SJCRH30 (cell line): ENCODE measurements at regions not wholly inside any gene's neighbourhood (a gene's known extent, or its start where the extent isn't known, plus 50 kb on each side); places are given as distances from the start of the nearest gene placed in this dataset.

Experiments
- DNase-seq, 2 experiments: peaks; one replicate each; pipeline ENCODE4 v3.0.0-alpha.2; 2015 to 2020
- H3K27ac ChIP-seq: fragments of 250-450 bp; sonication (Bioruptor Pico); 2 replicates; pipeline ENCODE4 v1.5.1; 2020; ENCODE audit warnings: mild to moderate bottlenecking, moderate library complexity
- H3K27me3 ChIP-seq: fragments of 250-450 bp; sonication (Bioruptor Pico); 2 replicates; pipeline ENCODE4 v1.5.1; 2020; ENCODE audit warnings: mild to moderate bottlenecking, moderate library complexity
- H3K36me3 ChIP-seq: fragments of 250-450 bp; sonication (Bioruptor Pico); 2 replicates; pipeline ENCODE4 v1.5.1; 2020; ENCODE audit warnings: mild to moderate bottlenecking, moderate library complexity
- H3K4me1 ChIP-seq: fragments of 250-450 bp; sonication (Bioruptor Pico); 2 replicates; pipeline ENCODE4 v1.5.1; 2020; ENCODE audit warnings: mild to moderate bottlenecking, moderate library complexity
- H3K4me3 ChIP-seq: fragments of 250-450 bp; sonication (Bioruptor Pico); 2 replicates; pipeline ENCODE4 v1.5.1; 2020; ENCODE audit warnings: mild to moderate bottlenecking, moderate library complexity
- H3K9me3 ChIP-seq: fragments of 250-450 bp; sonication (Bioruptor Pico); replicated peaks from 2 replicates; pipeline ENCODE4 v1.5.1; 2020; ENCODE audit warnings: mild to moderate bottlenecking, moderate library complexity

DNA sequence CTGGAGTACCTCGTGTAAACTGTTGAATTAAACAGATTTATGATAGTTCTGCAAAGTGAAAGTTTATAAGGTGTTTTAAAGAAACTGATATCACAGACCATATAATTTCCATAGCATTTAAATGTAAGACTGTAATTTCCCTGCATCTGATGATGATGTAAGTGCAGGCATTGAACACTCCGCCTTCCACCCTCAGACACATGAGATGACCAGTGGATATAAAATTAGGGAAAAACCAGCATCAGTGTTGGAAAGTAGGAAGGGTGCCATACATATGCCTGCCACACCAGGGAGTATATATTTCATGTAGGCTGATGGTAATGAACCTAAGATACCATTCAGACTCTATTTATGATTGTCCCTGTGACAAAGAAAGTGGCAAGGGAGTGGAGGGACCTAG is 519.2 kb downstream of the ACTL7B start:
- H3K4me3 ChIP-seq: no peak overlapping the region
- no peaks in the 10 kb centered on the region for H3K9me3 ChIP-seq
- H3K4me1 ChIP-seq: no peaks in the 10 kb centered on the region
- no peak for DNase-seq
- H3K27me3 ChIP-seq: no peaks in the 10 kb centered on the region; the same call in 1 of the 2 replicates
- no peaks in the 10 kb centered on the region for H3K36me3 ChIP-seq
- no peak overlapping the region for H3K27ac ChIP-seq

DNA sequence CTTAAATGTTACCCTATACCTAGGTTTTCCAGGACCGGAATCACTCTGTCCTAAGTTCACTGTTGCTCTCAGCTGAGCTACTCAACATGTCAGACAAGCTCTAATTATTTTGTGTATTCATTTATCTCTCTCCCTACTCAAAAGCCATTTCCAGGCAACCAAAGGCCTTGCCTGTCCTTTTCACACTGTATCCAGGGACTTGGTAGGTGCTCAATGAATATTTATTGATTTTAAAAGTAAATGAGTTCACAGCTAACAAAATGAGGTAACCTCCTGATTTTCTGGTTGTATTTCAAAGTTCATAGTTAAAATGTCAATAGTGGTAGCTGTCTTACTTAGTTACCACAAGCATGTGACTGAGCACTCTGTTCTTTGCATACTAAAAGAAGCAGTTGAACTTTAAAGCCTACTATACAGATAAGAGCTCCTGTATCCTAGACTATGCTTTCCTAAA is 522.2 kb downstream of the ACTL7B start:
- no peak for DNase-seq
- Histone ChIP-seq H3K27me3 (no peaks in the 10 kb centered on the region), H3K27ac (no peak overlapping the region), H3K9me3 (no peaks in the 10 kb centered on the region), H3K4me1 (no peaks in the 10 kb centered on the region), H3K4me3 (no peak overlapping the region), H3K36me3 (no peaks in the 10 kb centered on the region)

DNA sequence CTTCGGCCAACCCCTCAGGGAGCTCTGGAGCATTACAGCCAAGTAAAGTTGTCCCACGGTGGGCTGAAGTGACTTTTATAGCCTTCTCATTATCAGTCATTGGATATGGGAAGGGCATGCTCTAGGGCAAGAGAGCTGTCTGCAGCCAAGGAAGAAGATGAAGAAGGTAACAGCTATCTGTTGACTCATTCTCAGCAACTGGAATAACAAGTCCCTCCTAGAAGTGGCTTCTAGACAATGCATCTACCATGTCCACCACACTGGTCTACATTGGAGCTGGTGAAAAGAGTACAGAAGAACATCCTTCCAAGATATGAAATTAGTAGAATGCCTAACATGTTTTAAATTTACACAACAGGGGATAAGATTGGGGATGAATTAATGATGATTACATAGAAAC is 524.2 kb downstream of the ACTL7B start:
- no peaks in the 10 kb centered on the region for H3K9me3 ChIP-seq
- DNase-seq: no peak
- no peaks in the 10 kb centered on the region for H3K4me1 ChIP-seq
- no peaks in the 10 kb centered on the region for H3K36me3 ChIP-seq
- H3K27me3 ChIP-seq: no peaks in the 10 kb centered on the region
- no peak overlapping the region for H3K27ac ChIP-seq
- no peak overlapping the region for H3K4me3 ChIP-seq

DNA sequence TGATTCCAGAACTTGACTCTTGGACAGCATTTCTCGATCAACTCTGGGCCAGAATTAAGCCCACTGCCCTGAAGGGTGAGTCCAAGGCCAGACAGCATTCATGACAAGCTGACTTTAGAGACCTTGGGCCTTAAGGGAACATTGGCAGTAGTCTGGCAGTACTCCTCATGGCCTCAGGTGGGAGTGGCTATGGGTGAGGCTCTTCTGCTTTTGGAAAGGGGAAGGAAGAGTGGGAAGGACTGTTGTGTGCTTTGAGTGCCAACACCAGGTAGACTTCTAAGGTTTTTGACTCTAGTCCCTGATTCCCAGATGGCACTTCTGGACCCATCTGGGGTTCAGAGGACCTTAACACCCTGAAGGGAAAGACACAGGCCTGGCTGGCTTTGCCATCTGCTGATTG is 530.4 kb downstream of the ACTL7B start:
- H3K4me3 ChIP-seq: no peak overlapping the region
- H3K4me1 ChIP-seq: no peaks in the 10 kb centered on the region
- DNase-seq: no peak
- no peak overlapping the region for H3K27ac ChIP-seq
- no peaks in the 10 kb centered on the region for H3K36me3 ChIP-seq
- no peaks in the 10 kb centered on the region; the same call in 1 of the 2 replicates for H3K9me3 ChIP-seq
- H3K27me3 ChIP-seq: no peaks in the 10 kb centered on the region; the same call in 1 of the 2 replicates

DNA sequence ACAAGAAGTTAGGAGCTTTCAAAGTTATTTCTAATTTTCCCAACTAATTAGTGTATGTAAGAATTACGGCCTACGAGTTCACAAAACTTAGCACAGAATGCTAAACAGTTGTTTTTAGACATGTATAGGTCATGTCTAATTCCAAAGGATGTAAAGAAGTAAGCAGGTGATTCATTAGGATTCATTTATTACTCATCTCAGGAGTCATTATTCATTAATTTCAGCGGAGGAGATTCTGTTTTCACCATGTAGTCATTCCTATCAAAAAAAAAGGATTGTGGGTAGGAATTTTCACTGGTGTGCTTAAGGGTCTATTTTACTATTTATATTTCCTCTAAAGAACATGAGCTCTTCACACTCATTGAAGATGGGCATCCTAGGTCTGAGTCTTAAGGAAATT is 532.2 kb downstream of the ACTL7B start:
- Histone ChIP-seq H3K27me3 (no peaks in the 10 kb centered on the region; the same call in 1 of the 2 replicates), H3K4me3 (no peak overlapping the region), H3K27ac (no peak overlapping the region), H3K4me1 (no peaks in the 10 kb centered on the region), H3K36me3 (no peaks in the 10 kb centered on the region), H3K9me3 (no peaks in the 10 kb centered on the region; the same call in 1 of the 2 replicates)
- DNase-seq: no peak

DNA sequence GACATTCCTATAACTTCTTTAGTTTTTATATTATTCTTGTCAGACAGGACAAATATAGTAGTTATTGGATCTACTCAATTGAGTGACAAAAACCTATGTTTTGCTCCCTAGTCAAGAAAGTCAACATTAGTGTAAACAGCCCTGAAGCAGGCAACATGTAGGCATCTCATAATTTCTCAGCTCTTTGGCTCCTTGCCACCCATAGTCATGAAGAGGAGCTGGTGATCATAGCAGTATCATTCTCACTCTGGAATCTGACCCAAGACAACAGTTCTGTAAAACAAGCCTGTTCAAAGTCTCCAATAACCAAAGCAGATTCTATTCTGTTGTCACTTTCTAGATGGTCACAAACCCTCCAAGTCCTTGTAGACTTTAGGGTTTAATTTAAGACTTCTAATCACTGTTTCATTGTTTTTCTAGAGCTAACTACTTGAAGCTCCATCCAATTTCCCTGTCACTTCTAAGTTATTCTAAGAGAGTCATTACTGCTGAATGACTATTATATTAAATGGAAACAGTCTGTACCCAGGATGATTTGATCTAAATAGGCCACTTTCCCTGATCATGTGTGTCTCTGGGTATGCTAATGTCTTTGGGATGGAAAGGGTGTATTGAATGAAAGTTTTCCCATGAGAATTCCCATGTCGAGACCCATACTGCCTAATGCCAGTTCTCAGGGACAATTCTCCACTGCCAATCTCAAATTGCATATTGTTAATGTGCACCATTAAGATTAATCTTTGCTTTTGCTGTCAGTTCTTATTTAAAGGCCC is 533.3 kb downstream of the ACTL7B start:
- no peak overlapping the region for H3K27ac ChIP-seq
- H3K27me3 ChIP-seq: no peaks in the 10 kb centered on the region; the same call in 1 of the 2 replicates
- no peak for DNase-seq
- H3K4me1 ChIP-seq: no peaks in the 10 kb centered on the region
- H3K36me3 ChIP-seq: no peaks in the 10 kb centered on the region
- no peak overlapping the region for H3K4me3 ChIP-seq
- H3K9me3 ChIP-seq: no peaks in the 10 kb centered on the region; the same call in 1 of the 2 replicates

DNA sequence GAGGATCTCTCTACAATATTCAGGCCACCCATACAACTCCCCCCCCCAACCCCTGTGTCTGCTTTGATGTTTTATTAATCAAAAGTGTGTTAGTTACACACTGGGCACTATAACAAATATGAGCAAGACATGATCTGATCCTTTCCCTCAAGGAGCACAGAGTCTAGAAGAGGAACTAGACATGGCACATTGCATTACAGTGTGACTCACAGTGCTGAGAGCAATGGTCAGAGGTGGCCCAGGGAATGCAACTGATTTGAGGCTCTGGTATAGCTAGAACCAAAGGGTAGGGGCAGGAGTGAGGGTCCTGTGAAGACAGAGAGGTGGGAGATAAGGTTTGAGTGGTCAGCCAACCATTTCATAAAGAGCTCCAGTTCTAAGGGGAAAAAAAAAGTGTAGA is 539.2 kb downstream of the ACTL7B start:
- Histone ChIP-seq H3K27me3 (no peaks in the 10 kb centered on the region; the same call in 1 of the 2 replicates), H3K4me3 (no peak overlapping the region), H3K27ac (no peak overlapping the region), H3K4me1 (no peaks in the 10 kb centered on the region), H3K9me3 (no peaks in the 10 kb centered on the region; the same call in 1 of the 2 replicates), H3K36me3 (no peaks in the 10 kb centered on the region)
- no peak for DNase-seq

DNA sequence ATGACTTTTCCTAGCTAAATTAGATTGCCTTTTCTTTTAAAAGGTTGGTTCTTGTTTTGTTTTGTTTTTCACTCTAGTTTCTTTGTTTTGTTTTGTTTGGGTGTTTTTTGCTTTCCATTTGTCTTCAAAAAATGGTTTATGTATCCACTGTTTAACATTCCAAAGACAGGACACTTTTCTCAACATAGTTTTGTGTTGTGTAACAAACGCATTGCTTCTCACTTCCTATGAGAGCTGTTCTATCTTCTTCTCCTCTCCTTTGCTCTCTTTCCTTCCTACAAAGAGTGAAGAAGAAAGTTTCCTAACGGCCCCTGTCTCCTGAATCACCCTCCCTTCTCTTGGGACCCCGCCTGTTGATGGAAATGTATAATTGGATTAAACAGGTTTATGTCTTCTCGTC is 539.7 kb downstream of the ACTL7B start:
- no peak for DNase-seq
- no peaks in the 10 kb centered on the region for H3K27me3 ChIP-seq
- H3K9me3 ChIP-seq: no peaks in the 10 kb centered on the region
- no peak overlapping the region for H3K4me3 ChIP-seq
- no peak overlapping the region for H3K27ac ChIP-seq
- no peaks in the 10 kb centered on the region for H3K4me1 ChIP-seq
- no peaks in the 10 kb centered on the region for H3K36me3 ChIP-seq

DNA sequence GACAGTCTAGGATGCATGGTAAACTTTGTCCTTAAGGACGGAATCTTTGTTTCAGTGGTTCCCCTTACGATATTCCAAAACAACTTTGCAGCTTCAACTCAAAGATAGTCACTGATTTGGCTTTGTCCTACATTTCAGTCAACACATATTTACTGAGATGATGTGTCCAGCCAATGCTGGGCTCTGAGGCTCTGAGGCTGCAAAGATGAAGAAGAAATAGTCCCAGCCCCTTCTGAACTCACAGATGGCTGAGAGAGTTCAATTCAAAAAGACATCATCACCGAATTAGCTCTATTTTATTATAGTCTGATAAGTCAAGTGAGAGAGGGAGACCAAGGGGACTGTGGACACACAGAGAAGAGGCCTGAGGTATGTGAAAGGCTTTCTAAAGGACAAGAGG is 544.0 kb downstream of the ACTL7B start:
- no peak overlapping the region for H3K27ac ChIP-seq
- H3K36me3 ChIP-seq: no peaks in the 10 kb centered on the region
- no peaks in the 10 kb centered on the region for H3K27me3 ChIP-seq
- no peaks in the 10 kb centered on the region for H3K4me1 ChIP-seq
- no peaks in the 10 kb centered on the region for H3K9me3 ChIP-seq
- no peak overlapping the region for H3K4me3 ChIP-seq
- DNase-seq: no peak

DNA sequence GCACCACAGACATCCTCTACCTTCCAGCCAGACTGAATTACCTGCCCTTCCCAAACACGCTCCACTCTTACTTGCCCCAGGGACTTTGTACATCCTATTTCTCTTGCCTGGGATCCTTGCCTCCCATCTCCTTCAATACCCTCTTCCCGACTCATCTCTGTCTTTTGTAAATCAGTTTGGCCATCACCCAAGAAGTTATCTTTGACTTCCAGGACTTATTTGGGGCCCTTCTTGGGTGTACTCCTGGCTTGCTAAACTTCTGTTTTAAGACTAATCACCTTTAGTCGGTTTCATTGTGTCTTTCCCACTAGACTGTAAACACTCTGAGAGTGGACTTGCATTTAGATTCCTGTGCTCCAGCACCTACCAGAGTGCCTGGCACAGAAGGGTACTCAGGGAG is 545.6 kb downstream of the ACTL7B start:
- no peaks in the 10 kb centered on the region for H3K9me3 ChIP-seq
- no peak overlapping the region for H3K4me3 ChIP-seq
- no peaks in the 10 kb centered on the region for H3K4me1 ChIP-seq
- no peaks in the 10 kb centered on the region for H3K36me3 ChIP-seq
- no peaks in the 10 kb centered on the region for H3K27me3 ChIP-seq
- no peak overlapping the region for H3K27ac ChIP-seq
- no peak for DNase-seq

DNA sequence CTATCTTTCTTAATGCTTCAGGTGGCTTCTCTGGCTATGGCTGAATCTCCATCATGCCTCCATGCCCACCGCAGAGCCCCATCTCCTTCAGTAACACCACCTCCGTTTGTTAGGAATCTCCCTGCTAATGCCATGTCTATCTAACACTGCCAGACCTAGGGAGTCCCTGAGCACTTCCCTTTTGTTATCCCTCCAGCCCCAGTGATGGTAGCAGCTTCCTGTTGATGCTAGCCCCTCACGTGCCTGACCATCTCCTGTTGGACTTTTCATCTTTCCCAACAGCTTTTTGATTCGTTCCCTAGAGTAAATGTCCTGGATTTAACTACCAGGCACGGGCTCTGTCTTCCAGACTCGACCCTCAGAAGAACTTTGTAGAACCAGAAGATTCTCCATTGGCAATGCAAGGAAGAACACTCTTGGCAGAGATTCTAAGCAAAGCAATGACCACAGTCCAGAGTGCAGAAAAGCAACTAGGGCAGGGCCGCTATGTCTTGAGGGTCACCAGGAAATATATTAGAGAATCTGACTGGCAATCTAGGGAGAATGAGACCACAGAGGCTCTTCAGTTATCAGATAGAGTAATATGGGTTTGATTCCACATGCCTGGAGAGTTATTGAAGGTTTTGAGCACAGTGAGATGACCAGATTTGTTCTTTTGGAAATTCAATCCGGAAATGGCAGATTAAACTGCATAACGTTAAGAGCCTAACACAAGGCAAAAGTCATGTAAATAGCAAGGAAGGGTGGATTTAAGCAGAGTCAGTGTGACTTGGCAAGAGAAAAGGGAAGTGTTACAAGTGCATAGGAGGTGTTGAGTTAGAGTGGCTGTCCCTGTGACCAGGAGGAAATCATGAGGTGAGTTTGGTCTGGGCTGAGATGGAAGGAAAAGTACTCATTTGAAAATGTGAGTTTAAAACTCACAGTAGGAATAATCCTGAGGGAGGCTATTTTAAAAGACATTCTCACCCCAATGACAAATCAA is 555.2 kb downstream of the ACTL7B start:
- no peak overlapping the region for H3K27ac ChIP-seq
- H3K4me3 ChIP-seq: no peak overlapping the region
- no peak for DNase-seq
- H3K4me1 ChIP-seq: no peaks in the 10 kb centered on the region
- H3K27me3 ChIP-seq: no peaks in the 10 kb centered on the region
- no peaks in the 10 kb centered on the region for H3K36me3 ChIP-seq
- no peaks in the 10 kb centered on the region for H3K9me3 ChIP-seq

DNA sequence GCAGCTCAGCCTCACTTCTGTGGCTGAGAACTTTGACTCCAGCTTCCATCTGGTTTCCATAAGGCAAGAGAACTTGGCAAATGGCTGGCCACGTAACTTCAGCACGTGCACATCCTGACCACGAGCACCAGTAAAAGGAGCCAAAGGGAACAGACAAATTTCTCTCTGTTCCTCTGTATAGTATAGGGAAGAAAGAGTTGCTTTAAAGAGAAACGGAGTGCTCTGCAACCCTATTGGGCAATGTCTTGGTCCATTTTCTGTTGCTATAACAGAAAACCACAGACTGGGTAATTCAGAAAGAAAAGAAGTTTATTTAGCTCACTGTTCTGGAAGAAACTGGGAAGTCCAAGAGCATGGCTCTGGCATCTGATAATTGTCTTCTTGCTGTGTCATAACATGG is 558.7 kb downstream of the ACTL7B start:
- H3K9me3 ChIP-seq: no peaks in the 10 kb centered on the region
- no peak overlapping the region for H3K27ac ChIP-seq
- no peaks in the 10 kb centered on the region for H3K27me3 ChIP-seq
- no peaks in the 10 kb centered on the region for H3K36me3 ChIP-seq
- no peak for DNase-seq
- H3K4me3 ChIP-seq: no peak overlapping the region
- no peaks in the 10 kb centered on the region for H3K4me1 ChIP-seq

DNA sequence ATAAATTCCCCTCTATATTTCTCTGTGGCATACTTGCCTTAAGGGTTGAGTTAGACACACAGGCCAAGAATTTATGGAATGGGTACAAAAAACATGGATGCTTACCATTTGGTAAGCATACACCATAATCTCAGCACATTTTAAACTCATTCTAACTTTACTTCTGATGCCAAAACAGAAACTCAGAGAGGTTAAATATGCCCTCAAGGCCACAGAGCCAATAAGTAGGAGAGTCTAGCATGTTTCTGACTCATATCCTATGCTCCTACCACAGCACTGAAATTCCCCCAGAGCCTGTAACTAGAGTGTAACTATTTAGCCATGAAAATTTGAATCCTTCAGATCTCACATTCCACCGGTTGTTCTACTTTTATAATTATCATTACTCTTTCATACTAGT is 559.7 kb downstream of the ACTL7B start:
- no peaks in the 10 kb centered on the region for H3K27me3 ChIP-seq
- no peak for DNase-seq
- H3K4me1 ChIP-seq: no peaks in the 10 kb centered on the region
- H3K27ac ChIP-seq: no peak overlapping the region
- no peaks in the 10 kb centered on the region for H3K36me3 ChIP-seq
- no peak overlapping the region for H3K4me3 ChIP-seq
- H3K9me3 ChIP-seq: no peaks in the 10 kb centered on the region

DNA sequence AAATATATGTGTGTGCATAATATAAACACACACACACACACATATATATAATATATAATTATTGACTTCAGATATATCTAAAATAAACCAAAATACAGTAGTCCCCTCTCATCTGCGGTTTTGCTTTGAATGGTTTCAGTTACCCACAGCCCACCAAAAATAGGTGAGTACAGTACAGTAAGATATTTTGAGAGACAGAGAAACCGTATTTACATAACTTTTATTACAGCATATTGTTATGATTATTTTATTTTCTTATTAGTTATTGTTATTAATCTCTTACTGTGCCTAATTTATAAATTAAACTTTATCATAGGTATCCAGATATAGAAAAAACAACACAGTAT is 564.2 kb downstream of the ACTL7B start:
- H3K4me1 ChIP-seq: no peaks in the 10 kb centered on the region
- no peaks in the 10 kb centered on the region for H3K9me3 ChIP-seq
- H3K27ac ChIP-seq: no peak overlapping the region
- H3K27me3 ChIP-seq: no peaks in the 10 kb centered on the region
- H3K36me3 ChIP-seq: no peaks in the 10 kb centered on the region
- no peak overlapping the region for H3K4me3 ChIP-seq
- DNase-seq: no peak

DNA sequence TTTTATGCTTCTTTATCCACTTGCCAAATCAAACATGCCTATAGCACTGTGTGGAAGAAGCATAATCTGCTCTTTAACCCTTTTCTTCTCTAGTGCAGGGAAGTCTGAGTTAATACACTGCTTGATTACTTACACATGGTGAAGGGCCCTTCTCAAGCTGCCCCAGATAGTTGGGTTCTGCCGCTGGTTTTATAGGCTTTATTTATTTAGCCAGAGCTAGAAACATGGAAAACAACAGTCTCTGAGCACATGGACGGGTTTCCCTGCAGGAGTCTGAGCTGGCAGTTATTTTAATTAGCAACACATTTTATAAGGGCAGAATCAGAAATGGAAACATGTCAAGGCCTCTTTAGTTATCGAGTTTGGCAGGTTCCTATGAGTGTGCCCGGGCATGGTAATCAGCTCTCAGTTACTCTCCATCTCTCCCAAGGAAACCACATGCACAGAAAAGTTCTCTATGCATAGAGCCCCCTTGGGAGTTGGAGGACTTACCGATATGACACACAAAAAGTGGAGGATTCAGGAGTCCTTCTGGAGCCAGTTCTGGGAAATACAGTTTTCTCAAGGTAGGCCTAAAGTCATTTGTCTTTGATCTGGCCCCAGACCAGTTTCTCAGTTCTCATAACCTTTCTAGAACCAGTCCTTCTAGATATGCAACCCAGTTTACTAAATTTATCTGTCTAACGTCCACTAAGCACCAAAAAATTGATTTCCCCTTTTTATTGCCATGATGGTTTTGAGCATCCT is 564.8 kb downstream of the ACTL7B start:
- H3K4me3 ChIP-seq: no peak overlapping the region
- no peak for DNase-seq

More for the DNA sequence above, 564.8 kb downstream of the ACTL7B start:
- Histone ChIP-seq H3K4me1 (no peaks in the 10 kb centered on the region), H3K27me3 (no peaks in the 10 kb centered on the region), H3K36me3 (no peaks in the 10 kb centered on the region), H3K9me3 (no peaks in the 10 kb centered on the region), H3K27ac (no peak overlapping the region)
